NCI-H510A (cell line): ENCODE measurements at regions not wholly inside any gene's neighbourhood (a gene's known extent, or its start where the extent isn't known, plus 50 kb on each side); places are given as distances from the start of the nearest gene placed in this dataset.

Source experiments
- DNase-seq: peaks from one replicate; lab custom pipeline; 2025; lab: John Stamatoyannopoulos, UW

DNA sequence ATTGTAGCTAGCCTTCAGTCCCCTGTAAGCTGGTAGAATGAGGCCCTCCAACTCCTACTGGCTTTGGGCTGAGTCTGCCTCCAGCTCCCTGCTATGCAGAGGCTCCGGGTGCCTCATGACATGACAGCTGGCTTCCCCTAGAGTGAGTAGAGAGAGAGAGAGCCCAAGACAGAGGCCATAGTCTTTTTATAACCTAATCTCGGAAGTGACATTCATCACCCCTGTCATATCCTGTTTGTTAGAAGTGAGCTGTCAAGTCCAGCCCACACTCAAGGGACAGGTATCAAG lies 53.9 kb upstream of the CTBP2 start:
- DNase-seq = no peak

DNA sequence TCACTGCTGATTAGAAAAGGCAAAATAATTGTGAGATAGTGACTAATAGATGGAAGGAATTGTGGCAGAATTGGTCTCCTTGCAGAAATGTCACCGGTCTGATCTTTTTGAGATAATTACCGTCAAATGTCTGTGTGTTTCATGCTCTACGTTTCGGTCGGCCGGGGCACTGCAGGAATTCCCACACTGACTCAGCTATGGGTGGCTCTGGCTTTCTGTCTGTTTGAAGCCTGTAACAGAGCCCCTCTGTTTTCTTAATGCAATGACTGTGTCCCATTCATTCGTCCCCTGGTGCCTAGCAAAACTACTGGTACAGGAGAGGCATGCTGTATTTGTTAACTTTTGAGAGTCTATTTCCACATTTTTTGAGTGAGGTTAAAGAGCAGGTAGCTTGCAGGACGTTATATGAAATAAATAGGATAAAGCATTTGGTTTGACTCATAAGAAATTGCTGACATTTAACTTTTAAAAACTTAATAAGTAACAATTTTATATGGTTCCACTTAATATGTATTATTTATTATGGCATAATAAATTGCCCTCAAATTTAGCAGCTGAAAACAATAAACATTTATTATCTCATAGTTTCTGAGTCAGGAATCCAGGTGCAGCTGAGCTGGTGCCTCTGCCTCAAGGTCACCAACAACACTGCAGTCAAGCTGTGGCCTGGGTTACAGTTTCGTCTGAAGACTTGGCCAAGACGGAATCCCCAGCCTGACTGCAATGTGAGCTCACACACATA lies 53.3 kb upstream of the CTBP2 start:
- DNase-seq = no peak

DNA sequence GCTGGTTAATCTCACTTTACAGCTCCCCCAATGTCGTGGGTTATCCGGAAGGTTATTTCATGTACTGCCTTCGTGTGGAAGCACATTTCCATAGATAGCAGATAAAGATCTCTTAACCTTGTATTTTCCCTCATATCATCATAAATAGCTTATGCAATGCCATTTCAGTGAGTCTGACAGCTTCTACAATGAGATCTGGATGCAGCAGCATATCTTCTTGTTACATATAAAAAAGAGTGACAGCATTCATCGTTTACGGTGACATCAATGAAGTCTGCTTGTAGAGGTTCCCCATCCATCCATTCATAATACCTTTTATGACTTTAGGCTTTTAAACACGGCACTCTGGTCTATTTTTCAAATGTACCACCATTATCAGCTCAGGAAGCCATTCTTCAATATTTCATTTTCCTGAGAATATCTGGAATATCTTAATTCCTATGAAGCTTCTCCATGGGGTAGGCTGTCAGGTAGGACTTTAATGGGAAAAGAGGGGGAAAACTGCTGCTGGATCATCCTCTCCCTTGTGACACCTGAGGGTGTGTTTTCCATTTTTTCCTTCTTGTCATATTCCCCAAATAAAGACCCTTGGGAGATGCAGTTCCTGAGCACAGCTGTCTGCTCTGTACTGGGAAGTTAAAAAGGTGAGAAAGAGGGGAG lies 51.9 kb upstream of the CTBP2 start:
- DNase-seq = no peak
